ENCODE measurements at regions not wholly inside any gene's neighbourhood (a gene's known extent, or its start where the extent isn't known, plus 50 kb on each side); places are given as distances from the start of the nearest gene placed in this dataset.

- no peak for ATAC-seq
- TF ChIP-seq ARNTL (CRISPR knock-in tag; IDR thresholded peaks at IDR 0.05; ENCODE audit: borderline replicate concordance, low read depth) (no peak), POU6F1 (CRISPR knock-in tag; IDR thresholded peaks at IDR 0.05; ENCODE audit: borderline replicate concordance, low read depth) (no peak), CSRNP3 (CRISPR knock-in tag; IDR thresholded peaks at IDR 0.05) (no peak), ZNF8 (CRISPR knock-in tag; IDR thresholded peaks at IDR 0.05) (no peak), CSDC2 (CRISPR knock-in tag; IDR thresholded peaks at IDR 0.05) (no peak), TSHZ2 (CRISPR knock-in tag; IDR thresholded peaks at IDR 0.05) (no peak), GLIS3 (CRISPR knock-in tag; IDR thresholded peaks at IDR 0.05) (no peak), ZFP3 (CRISPR knock-in tag; IDR thresholded peaks at IDR 0.05) (no peak), ZNF70 (CRISPR knock-in tag; IDR thresholded peaks at IDR 0.05) (no peak), CREB5 (CRISPR knock-in tag; IDR thresholded peaks at IDR 0.05; ENCODE audit: low read depth) (no peak), RARB (CRISPR knock-in tag; IDR thresholded peaks at IDR 0.05) (no peak), SNAI2 (CRISPR knock-in tag; IDR thresholded peaks at IDR 0.05) (no peak), ESRRG (CRISPR knock-in tag; IDR thresholded peaks at IDR 0.05) (no peak), PATZ1 (CRISPR knock-in tag; IDR thresholded peaks at IDR 0.05; ENCODE audit: borderline replicate concordance) (no peak), BACH2 (CRISPR knock-in tag; IDR thresholded peaks at IDR 0.05; ENCODE audit: borderline replicate concordance) (no peak), ZFP30 (CRISPR knock-in tag; IDR thresholded peaks at IDR 0.05) (no peak), TCF4 (CRISPR knock-in tag; IDR thresholded peaks at IDR 0.05; ENCODE audit: borderline replicate concordance) (no peak), ISL1 (CRISPR knock-in tag; IDR thresholded peaks at IDR 0.05) (no peak), PPARA (CRISPR knock-in tag; IDR thresholded peaks at IDR 0.05; ENCODE audit: borderline replicate concordance) (no peak)
Measured at GRCh38 chr22:49689255-49689770, 138.4 kb downstream of the BRD1 start.

- ATAC-seq, result no peak
- TF ChIP-seq ZNF70 (CRISPR knock-in tag; IDR thresholded peaks at IDR 0.05) (no peak), ZNF565 (CRISPR knock-in tag; conservative IDR thresholded peaks at IDR 0.05; ENCODE audit: low read depth) (no peak), PPARA (CRISPR knock-in tag; IDR thresholded peaks at IDR 0.05; ENCODE audit: borderline replicate concordance) (no peak), SNAI2 (CRISPR knock-in tag; IDR thresholded peaks at IDR 0.05) (no peak), ZNF8 (CRISPR knock-in tag; IDR thresholded peaks at IDR 0.05) (no peak), ZFP30 (CRISPR knock-in tag; IDR thresholded peaks at IDR 0.05) (no peak), TSHZ2 (CRISPR knock-in tag; IDR thresholded peaks at IDR 0.05) (no peak), PATZ1 (CRISPR knock-in tag; IDR thresholded peaks at IDR 0.05; ENCODE audit: borderline replicate concordance) (no peak)
Measured at GRCh38 chr22:49688516-49689254, 139.0 kb downstream of the BRD1 start.

Measured in SK-N-SH treated with all-trans-retinoic acid at 6 μM for 48 hours (cell line).